Stimulated activated CD8-positive, alpha-beta memory T cell treated with anti-CD3 and anti-CD28 coated beads, Interleukin-2, amount 100 ng/mL, for 1 hour (primary cell): ENCODE measurements at regions not wholly inside any gene's neighbourhood (a gene's known extent, or its start where the extent isn't known, plus 50 kb on each side); places are given as distances from the start of the nearest gene placed in this dataset.

Source experiments
- DNase-seq, 2 donors: peaks; one replicate each; pipeline ENCODE4 v3.0.0-alpha.2; 2020; ENCODE audit warnings: low read depth in 2 of 2

- DNase-seq: no peak
Observed at GRCh38 chr10:128281861-128282260, 155.6 kb upstream of the MKI67 start.

- DNase-seq: no peak
Observed at GRCh38 chr10:128286141-128286761, 160.0 kb upstream of the MKI67 start.

GRCh38 chr10:128286762-128287500 lies 160.7 kb upstream of the MKI67 start:
- no peak for DNase-seq

GRCh38 chr10:128287921-128288320 lies 161.7 kb upstream of the MKI67 start:
- DNase-seq: no peak

GRCh38 chr10:128289621-128290020 lies 163.4 kb upstream of the MKI67 start:
- DNase-seq: no peak

GRCh38 chr10:128295003-128295402 lies 168.8 kb upstream of the MKI67 start:
- DNase-seq: no peak

GRCh38 chr10:128296253-128297007 lies 170.2 kb upstream of the MKI67 start:
- no peak for DNase-seq

GRCh38 chr10:128297709-128298378 lies 171.6 kb upstream of the MKI67 start:
- DNase-seq: no peak

- DNase-seq: no peak
Observed at GRCh38 chr10:128298587-128298986, 172.4 kb upstream of the MKI67 start.

- no peak for DNase-seq
Observed at GRCh38 chr10:128300290-128300824, 174.1 kb upstream of the MKI67 start.

GRCh38 chr10:128301051-128301450 lies 174.8 kb upstream of the MKI67 start:
- no peak for DNase-seq

GRCh38 chr10:128302808-128303207 lies 176.6 kb upstream of the MKI67 start:
- DNase-seq: no peak

GRCh38 chr10:128304271-128304670 lies 178.0 kb upstream of the MKI67 start:
- no peak for DNase-seq

GRCh38 chr10:128305601-128306345 lies 179.6 kb upstream of the MKI67 start:
- DNase-seq: no peak

- no peak for DNase-seq
Observed at GRCh38 chr10:128306535-128306934, 180.3 kb upstream of the MKI67 start.

- DNase-seq: no peak
Observed at GRCh38 chr10:128306966-128307365, 180.7 kb upstream of the MKI67 start.

GRCh38 chr10:128307820-128308219 lies 181.6 kb upstream of the MKI67 start:
- no peak for DNase-seq

GRCh38 chr10:128310971-128311658 lies 184.9 kb upstream of the MKI67 start:
- no peak for DNase-seq

GRCh38 chr10:128312250-128312649 lies 186.0 kb upstream of the MKI67 start:
- no peak for DNase-seq

GRCh38 chr10:128314686-128315085 lies 188.5 kb upstream of the MKI67 start:
- DNase-seq: no peak
